ENCODE measurements at regions not wholly inside any gene's neighbourhood (a gene's known extent, or its start where the extent isn't known, plus 50 kb on each side); places are given as distances from the start of the nearest gene placed in this dataset.

- no peak for TF ChIP-seq REPIN1 (CRISPR knock-in tag; IDR thresholded peaks at IDR 0.05; ENCODE audit: borderline replicate concordance, low read depth)
- TF ChIP-seq EZH2 (conservative IDR thresholded peaks at IDR 0.05; ENCODE audit: low read depth, low read length), result no peak
- no peak for TF ChIP-seq NFKB2 (CRISPR knock-in tag; IDR thresholded peaks at IDR 0.05; ENCODE audit: borderline replicate concordance)
- TF ChIP-seq CHD4 (IDR thresholded peaks at IDR 0.05; ENCODE audit: borderline replicate concordance, low read length), result no peak
- no peak for TF ChIP-seq ZNF720 (CRISPR knock-in tag; IDR thresholded peaks at IDR 0.05)
- no peak for TF ChIP-seq HMG20B (CRISPR knock-in tag; conservative IDR thresholded peaks at IDR 0.05)
- no peak for TF ChIP-seq HMG20A (CRISPR knock-in tag; IDR thresholded peaks at IDR 0.05; ENCODE audit: borderline replicate concordance)
- TF ChIP-seq ZNF547 (CRISPR knock-in tag; IDR thresholded peaks at IDR 0.05), result no peak
- TF ChIP-seq ETV6 (CRISPR knock-in tag; conservative IDR thresholded peaks at IDR 0.05), result no peak
- TF ChIP-seq DMTF1 (CRISPR knock-in tag; IDR thresholded peaks at IDR 0.05), result no peak
- no peak for TF ChIP-seq DNMT1 (CRISPR knock-in tag; IDR thresholded peaks at IDR 0.05)
- no peak for TF ChIP-seq ZNF747 (CRISPR knock-in tag; IDR thresholded peaks at IDR 0.05; ENCODE audit: borderline replicate concordance)
- no peak for TF ChIP-seq XRCC5 (optimal IDR thresholded peaks at IDR 0.05; ENCODE audit: low read length)
- TF ChIP-seq, protein P1, sequence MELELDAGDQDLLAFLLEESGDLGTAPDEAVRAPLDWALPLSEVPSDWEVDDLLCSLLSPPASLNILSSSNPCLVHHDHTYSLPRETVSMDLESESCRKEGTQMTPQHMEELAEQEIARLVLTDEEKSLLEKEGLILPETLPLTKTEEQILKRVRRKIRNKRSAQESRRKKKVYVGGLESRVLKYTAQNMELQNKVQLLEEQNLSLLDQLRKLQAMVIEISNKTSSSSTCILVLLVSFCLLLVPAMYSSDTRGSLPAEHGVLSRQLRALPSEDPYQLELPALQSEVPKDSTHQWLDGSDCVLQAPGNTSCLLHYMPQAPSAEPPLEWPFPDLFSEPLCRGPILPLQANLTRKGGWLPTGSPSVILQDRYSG (CRISPR knock-in tag; IDR thresholded peaks at IDR 0.05), result no peak
- peak; percentile 66 for TF ChIP-seq FOXA1 (IDR thresholded peaks at IDR 0.05)
- TF ChIP-seq FOXA1 (CRISPR knock-in tag; IDR thresholded peaks at IDR 0.05), result peak; percentile 65
- TF ChIP-seq, protein P2, sequence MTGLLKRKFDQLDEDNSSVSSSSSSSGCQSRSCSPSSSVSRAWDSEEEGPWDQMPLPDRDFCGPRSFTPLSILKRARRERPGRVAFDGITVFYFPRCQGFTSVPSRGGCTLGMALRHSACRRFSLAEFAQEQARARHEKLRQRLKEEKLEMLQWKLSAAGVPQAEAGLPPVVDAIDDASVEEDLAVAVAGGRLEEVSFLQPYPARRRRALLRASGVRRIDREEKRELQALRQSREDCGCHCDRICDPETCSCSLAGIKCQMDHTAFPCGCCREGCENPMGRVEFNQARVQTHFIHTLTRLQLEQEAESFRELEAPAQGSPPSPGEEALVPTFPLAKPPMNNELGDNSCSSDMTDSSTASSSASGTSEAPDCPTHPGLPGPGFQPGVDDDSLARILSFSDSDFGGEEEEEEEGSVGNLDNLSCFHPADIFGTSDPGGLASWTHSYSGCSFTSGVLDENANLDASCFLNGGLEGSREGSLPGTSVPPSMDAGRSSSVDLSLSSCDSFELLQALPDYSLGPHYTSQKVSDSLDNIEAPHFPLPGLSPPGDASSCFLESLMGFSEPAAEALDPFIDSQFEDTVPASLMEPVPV (CRISPR knock-in tag; IDR thresholded peaks at IDR 0.05), result no peak
- TF ChIP-seq, protein P3, sequence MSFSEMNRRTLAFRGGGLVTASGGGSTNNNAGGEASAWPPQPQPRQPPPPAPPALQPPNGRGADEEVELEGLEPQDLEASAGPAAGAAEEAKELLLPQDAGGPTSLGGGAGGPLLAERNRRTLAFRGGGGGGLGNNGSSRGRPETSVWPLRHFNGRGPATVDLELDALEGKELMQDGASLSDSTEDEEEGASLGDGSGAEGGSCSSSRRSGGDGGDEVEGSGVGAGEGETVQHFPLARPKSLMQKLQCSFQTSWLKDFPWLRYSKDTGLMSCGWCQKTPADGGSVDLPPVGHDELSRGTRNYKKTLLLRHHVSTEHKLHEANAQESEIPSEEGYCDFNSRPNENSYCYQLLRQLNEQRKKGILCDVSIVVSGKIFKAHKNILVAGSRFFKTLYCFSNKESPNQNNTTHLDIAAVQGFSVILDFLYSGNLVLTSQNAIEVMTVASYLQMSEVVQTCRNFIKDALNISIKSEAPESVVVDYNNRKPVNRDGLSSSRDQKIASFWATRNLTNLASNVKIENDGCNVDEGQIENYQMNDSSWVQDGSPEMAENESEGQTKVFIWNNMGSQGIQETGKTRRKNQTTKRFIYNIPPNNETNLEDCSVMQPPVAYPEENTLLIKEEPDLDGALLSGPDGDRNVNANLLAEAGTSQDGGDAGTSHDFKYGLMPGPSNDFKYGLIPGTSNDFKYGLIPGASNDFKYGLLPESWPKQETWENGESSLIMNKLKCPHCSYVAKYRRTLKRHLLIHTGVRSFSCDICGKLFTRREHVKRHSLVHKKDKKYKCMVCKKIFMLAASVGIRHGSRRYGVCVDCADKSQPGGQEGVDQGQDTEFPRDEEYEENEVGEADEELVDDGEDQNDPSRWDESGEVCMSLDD (CRISPR knock-in tag; IDR thresholded peaks at IDR 0.05; ENCODE audit: borderline replicate concordance), result no peak
- TF ChIP-seq SOX5 (CRISPR knock-in tag; IDR thresholded peaks at IDR 0.05; ENCODE audit: borderline replicate concordance), result peak; percentile 92
- no peak for TF ChIP-seq RELA (CRISPR knock-in tag; IDR thresholded peaks at IDR 0.05)
- TF ChIP-seq SALL1 (CRISPR knock-in tag; IDR thresholded peaks at IDR 0.05), result peak; percentile 46; the same call in 1 of the 2 replicates
- no peak for TF ChIP-seq EED (CRISPR knock-in tag; IDR thresholded peaks at IDR 0.05)
- no peak for TF ChIP-seq SP1 (IDR thresholded peaks at IDR 0.05)
- TF ChIP-seq SP1 (CRISPR knock-in tag; IDR thresholded peaks at IDR 0.05), result no peak
- TF ChIP-seq ZNF678 (CRISPR knock-in tag; IDR thresholded peaks at IDR 0.05), result no peak
- no peak for TF ChIP-seq ARHGAP35 (CRISPR knock-in tag; IDR thresholded peaks at IDR 0.05; ENCODE audit: borderline replicate concordance)
Measured at GRCh38 chr4:67014592-67014991, 530.7 kb downstream of the CENPC start (continued).

Measured in HepG2 (cell line).